ENCODE measurements at regions not wholly inside any gene's neighbourhood (a gene's known extent, or its start where the extent isn't known, plus 50 kb on each side); places are given as distances from the start of the nearest gene placed in this dataset.

DNA sequence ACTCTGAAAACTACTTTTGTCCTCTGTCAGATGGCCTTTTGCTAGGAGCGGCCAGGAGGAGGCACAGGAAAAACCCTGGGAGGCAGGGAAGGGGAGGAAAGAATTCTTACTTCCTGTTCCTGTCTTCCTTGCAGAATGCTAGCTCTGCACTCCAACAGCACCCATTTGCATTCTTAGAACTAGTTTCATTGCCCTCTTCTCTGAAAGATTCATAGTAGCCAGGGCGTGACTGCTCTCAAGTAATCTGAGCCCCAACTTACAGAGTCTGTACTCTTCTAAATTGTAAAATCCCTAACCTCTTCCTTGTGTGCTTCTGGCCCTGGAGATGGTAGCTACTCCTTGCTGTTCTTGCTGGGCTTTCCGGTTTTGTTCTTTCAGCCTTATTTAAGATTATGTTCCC lies 75.3 kb upstream of the STEAP1 start:
- TF ChIP-seq, protein P1, sequence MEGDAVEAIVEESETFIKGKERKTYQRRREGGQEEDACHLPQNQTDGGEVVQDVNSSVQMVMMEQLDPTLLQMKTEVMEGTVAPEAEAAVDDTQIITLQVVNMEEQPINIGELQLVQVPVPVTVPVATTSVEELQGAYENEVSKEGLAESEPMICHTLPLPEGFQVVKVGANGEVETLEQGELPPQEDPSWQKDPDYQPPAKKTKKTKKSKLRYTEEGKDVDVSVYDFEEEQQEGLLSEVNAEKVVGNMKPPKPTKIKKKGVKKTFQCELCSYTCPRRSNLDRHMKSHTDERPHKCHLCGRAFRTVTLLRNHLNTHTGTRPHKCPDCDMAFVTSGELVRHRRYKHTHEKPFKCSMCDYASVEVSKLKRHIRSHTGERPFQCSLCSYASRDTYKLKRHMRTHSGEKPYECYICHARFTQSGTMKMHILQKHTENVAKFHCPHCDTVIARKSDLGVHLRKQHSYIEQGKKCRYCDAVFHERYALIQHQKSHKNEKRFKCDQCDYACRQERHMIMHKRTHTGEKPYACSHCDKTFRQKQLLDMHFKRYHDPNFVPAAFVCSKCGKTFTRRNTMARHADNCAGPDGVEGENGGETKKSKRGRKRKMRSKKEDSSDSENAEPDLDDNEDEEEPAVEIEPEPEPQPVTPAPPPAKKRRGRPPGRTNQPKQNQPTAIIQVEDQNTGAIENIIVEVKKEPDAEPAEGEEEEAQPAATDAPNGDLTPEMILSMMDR (IDR thresholded peaks at IDR 0.05; ENCODE audit: low read depth, low read length) = no peak
- no peak for TF ChIP-seq MYC (IDR thresholded peaks at IDR 0.05; ENCODE audit: low read depth, low read length)
